HepG2 (cell line): ENCODE measurements at regions not wholly inside any gene's neighbourhood (a gene's known extent, or its start where the extent isn't known, plus 50 kb on each side); places are given as distances from the start of the nearest gene placed in this dataset.

Source experiments
- ATAC-seq: fragments of 200-7000 bp; cut with Tn5 transposase; 3 replicates; pipeline ENCODE4 v1.9.1; 2020; ENCODE audit warnings: mild to moderate bottlenecking, moderate library complexity
- BruUV-seq: library from RNA; stranded (reverse); fragments of 400-500 nt; replicated peaks from 2 replicates; lab custom pipeline; 2021; lab: Mats Ljungman, UMichigan
- CTCF ChIA-PET: fragments of 300-600 bp; formaldehyde crosslinking; extraction: SDS; loops from one replicate; lab custom pipeline; 2021; ENCODE audit warnings: low total read pairs, inconsistent platforms, low intra/inter-chr PET ratio; lab: Yijun Ruan, JAX
- POLR2A ChIA-PET: fragments of 350-600 bp; sonication (Branson Sonifier 250); formaldehyde crosslinking; loops from one replicate; lab custom pipeline; 2020; ENCODE audit warnings: antibody characterized with exemption, inconsistent platforms; lab: Yijun Ruan, JAX
- DNase-seq: peaks from one replicate; pipeline ENCODE4 v3.0.0-alpha.2; 2015; ENCODE audit warnings: low spot score
- FAIRE-seq: peaks from 3 replicates; lab custom pipeline; 2011; peaks lifted over from hg19 to GRCh38; lab: Jason Lieb, UNC
- H2AFZ ChIP-seq: one replicate; pipeline ENCODE4 v1.6.1; 2011; ENCODE audit warnings: low read length, inconsistent platforms
- H3K27ac ChIP-seq: fragments of 300-600 bp; 3 replicates; pipeline ENCODE4 v1.8.0; 2011; ENCODE audit warnings: mixed run types, mild to moderate bottlenecking, mixed read lengths, low read length, inconsistent platforms; ENCODE audit not compliant: insufficient read depth; ENCODE audit errors: extremely low read length
- H3K27me3 ChIP-seq, 2 experiments: fragments of 200-600 bp in 1 of 2; 2 replicates in 1 of 2; 3 replicates in 1 of 2; pipeline versions ENCODE4 v1.6.0 to v1.8.0; 2011; ENCODE audit warnings: low read length in 2 of 2, mild to moderate bottlenecking in 2 of 2, moderate library complexity in 2 of 2, inconsistent platforms in 1 of 2; ENCODE audit not compliant: insufficient read depth in 2 of 2, control insufficient read depth in 1 of 2
- H3K36me3 ChIP-seq, 2 experiments: fragments of 200-600 bp in 1 of 2; replicated peaks in 1 of 2; 2 replicates in 1 of 2; 3 replicates in 1 of 2; pipeline versions ENCODE4 v1.5.1 to v1.8.0; 2011; ENCODE audit warnings: low read length in 2 of 2, inconsistent platforms in 1 of 2; ENCODE audit not compliant: insufficient read depth in 2 of 2, control insufficient read depth in 1 of 2
- H3K4me1 ChIP-seq: 2 replicates; pipeline ENCODE4 v1.5.1; 2012; ENCODE audit warnings: low read length, inconsistent platforms; ENCODE audit not compliant: insufficient read depth
- H3K4me2 ChIP-seq: 2 replicates; pipeline ENCODE4 v1.6.0; 2011; ENCODE audit warnings: low read depth, low read length, inconsistent platforms
- H3K4me3 ChIP-seq, 3 experiments: fragments of 200-600 bp in 1 of 3; sonication (generic), shearing (Covaris generic) in 1 of 3; replicated peaks in 1 of 3; 2 replicates each; pipeline ENCODE4 v1.5.1; 2011 to 2016; ENCODE audit warnings: low read length in 3 of 3, inconsistent platforms in 2 of 3, low read depth in 2 of 3, mild to moderate bottlenecking in 2 of 3, control low read depth in 1 of 3, mixed read lengths in 1 of 3; ENCODE audit not compliant: insufficient read depth in 1 of 3
- H3K79me2 ChIP-seq: one replicate; pipeline ENCODE4 v1.6.1; 2011; ENCODE audit warnings: low read length, inconsistent platforms; ENCODE audit not compliant: insufficient read depth
- H3K9ac ChIP-seq: 2 replicates; pipeline ENCODE4 v1.6.0; 2011; ENCODE audit warnings: mild to moderate bottlenecking, low read depth, low read length, inconsistent platforms; ENCODE audit not compliant: insufficient read depth
- H3K9me3 ChIP-seq: 2 replicates; pipeline ENCODE4 v1.5.1; 2012; ENCODE audit warnings: mild to moderate bottlenecking, low read length
- H4K20me1 ChIP-seq: 2 replicates; pipeline ENCODE4 v1.6.0; 2011; ENCODE audit warnings: inconsistent platforms, mild to moderate bottlenecking, low read length, moderate library complexity; ENCODE audit not compliant: insufficient read depth
- ARID2 ChIP-seq: sonication (generic); formaldehyde crosslinking; IDR thresholded peaks from 2 replicates; pipeline ENCODE4 v1.8.1; 2022; ENCODE audit warnings: mild to moderate bottlenecking, missing genetic modification reagents, borderline replicate concordance
- GATA4 ChIP-seq: sonication (generic); IDR thresholded peaks from 2 replicates; pipeline ENCODE4 v1.6.1; 2016; ENCODE audit warnings: antibody characterized with exemption, low read depth, borderline replicate concordance
- JARID2 ChIP-seq: sonication (generic); formaldehyde crosslinking; IDR thresholded peaks from 2 replicates; pipeline ENCODE4 v1.8.1; 2023; ENCODE audit warnings: missing genetic modification reagents, inconsistent platforms; ENCODE audit not compliant: insufficient replicate concordance
- MAFK ChIP-seq, 2 experiments: IDR thresholded peaks in 1 of 2; conservative IDR thresholded peaks in 1 of 2; 2 replicates each; pipeline ENCODE4 v1.6.1; 2011; ENCODE audit warnings: improper control_type of control experiment in 2 of 2, low read length in 2 of 2
- NFYC ChIP-seq: IDR thresholded peaks from 2 replicates; pipeline ENCODE4 v1.6.1; 2016; ENCODE audit warnings: missing genetic modification reagents, missing compliant biosample characterization
- ZNF234 ChIP-seq: sonication (generic); formaldehyde crosslinking; conservative IDR thresholded peaks from 2 replicates; pipeline ENCODE4 v1.5.1; 2020; ENCODE audit warnings: mild to moderate bottlenecking, missing genetic modification reagents
- WGBS: methylation state at CpG from one replicate; pipeline ENCODE4 v1.1.6; 2017; ENCODE audit warnings: low lambda C conversion rate; 5-methylcytosine and 5-hydroxymethylcytosine counted together
- in situ Hi-C: cut with HindIII; loops from 2 replicates; pipeline ENCODE4 v1.10.0; 2017; ENCODE audit warnings: low pct_unique_long_range_greater_than_20kb; ENCODE audit not compliant: extremely low pct_ligation_motif_present
- intact Hi-C: fragments of 100-400 bp; cut with micrococcal nuclease; formaldehyde crosslinking; loops from one replicate; pipeline ENCODE4 v1.10.0; 2022; ENCODE audit not compliant: unreplicated experiment
- TF ChIP-seq, protein P1 (sequence below): sonication (generic); formaldehyde crosslinking; IDR thresholded peaks from 2 replicates; pipeline ENCODE4 v1.4.0; 2020; ENCODE audit warnings: missing genetic modification reagents, low read depth, mild to moderate bottlenecking, borderline replicate concordance
- TF ChIP-seq, protein P2 (sequence below): sonication (generic); formaldehyde crosslinking; IDR thresholded peaks from 2 replicates; pipeline ENCODE4 v1.5.0; 2020; ENCODE audit warnings: mild to moderate bottlenecking, missing genetic modification reagents
- TF ChIP-seq, protein P3 (sequence below): sonication (generic); formaldehyde crosslinking; IDR thresholded peaks from 2 replicates; pipeline ENCODE4 v1.4.0; 2020; ENCODE audit warnings: mild to moderate bottlenecking, missing genetic modification reagents
- TF ChIP-seq, protein P4 (sequence below): sonication (generic); formaldehyde crosslinking; IDR thresholded peaks from 2 replicates; pipeline ENCODE4 v1.5.0; 2020; ENCODE audit warnings: mild to moderate bottlenecking, missing genetic modification reagents, borderline replicate concordance

DNA sequence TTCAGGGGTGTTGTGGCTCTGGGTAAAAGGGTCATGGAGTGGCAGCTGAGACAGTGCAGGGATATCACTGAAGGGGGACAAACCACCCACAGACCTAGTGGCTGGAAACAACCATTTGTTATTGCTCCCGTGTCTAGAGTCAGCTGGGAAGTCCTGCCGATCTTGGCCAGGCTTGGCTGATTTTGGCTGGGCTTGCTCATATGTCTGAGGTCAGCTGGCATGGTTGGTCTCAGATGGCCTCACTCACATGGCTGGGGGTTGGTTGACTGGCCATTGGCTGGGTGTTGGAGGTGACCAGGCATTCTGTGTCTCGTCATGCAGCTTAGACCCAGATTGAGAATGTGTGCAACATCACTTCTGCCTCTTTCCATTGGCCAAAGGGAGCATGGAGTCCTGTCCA is 203.8 kb upstream of the POU3F1 start:
- H2AFZ ChIP-seq, result no peak overlapping the region
- POLR2A ChIA-PET, result no interaction called here
- no peak for ATAC-seq
- intact Hi-C loops (no loop called here), in situ Hi-C loops (no loop called here)
- no TSS peak for BruUV-seq
- no peaks in the 10 kb centered on the region for H3K79me2 ChIP-seq
- peaks cover 5 to 41% of the 10 kb centered on the region in 2 experiments; a peak in 4 of 5 replicates for H3K27me3 ChIP-seq
- FAIRE-seq, result no peak
- no peak overlapping the region for H3K9ac ChIP-seq
- no peak overlapping the region for H3K27ac ChIP-seq
- H3K9me3 ChIP-seq, result no peaks in the 10 kb centered on the region
- CTCF ChIA-PET, result no interaction called here
- peaks cover 24% of the 10 kb centered on the region for H3K4me1 ChIP-seq
- 0% methylated on average over 2 of the region's 3 CpGs for WGBS
- H3K4me3 ChIP-seq, result no peak overlapping the region
- no peaks in the 10 kb centered on the region for H3K36me3 ChIP-seq
- DNase-seq, result no peak
- no peak overlapping the region for H3K4me2 ChIP-seq
- H4K20me1 ChIP-seq, result no peaks in the 10 kb centered on the region
- TF ChIP-seq GATA4 (no peak), JARID2 (CRISPR knock-in tag) (no peak), MAFK (conservative IDR thresholded peaks at IDR 0.05 in 1 of 2, IDR thresholded peaks at IDR 0.05 in 1 of 2; ENCODE audit: low read length in 2 of 2) (no peak), ZNF234 (CRISPR knock-in tag) (no peak), ARID2 (CRISPR knock-in tag) (no peak), NFYC (CRISPR knock-in tag) (no peak)
- TF ChIP-seq, protein P1, sequence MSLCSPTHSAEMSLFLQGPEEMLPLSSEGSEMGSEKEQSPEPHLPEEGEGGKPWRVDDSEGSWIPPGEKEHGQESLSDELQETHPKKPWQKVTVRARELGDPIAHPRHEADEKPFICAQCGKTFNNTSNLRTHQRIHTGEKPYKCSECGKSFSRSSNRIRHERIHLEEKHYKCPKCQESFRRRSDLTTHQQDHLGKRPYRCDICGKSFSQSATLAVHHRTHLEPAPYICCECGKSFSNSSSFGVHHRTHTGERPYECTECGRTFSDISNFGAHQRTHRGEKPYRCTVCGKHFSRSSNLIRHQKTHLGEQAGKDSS, result no peak
- TF ChIP-seq, protein P2, sequence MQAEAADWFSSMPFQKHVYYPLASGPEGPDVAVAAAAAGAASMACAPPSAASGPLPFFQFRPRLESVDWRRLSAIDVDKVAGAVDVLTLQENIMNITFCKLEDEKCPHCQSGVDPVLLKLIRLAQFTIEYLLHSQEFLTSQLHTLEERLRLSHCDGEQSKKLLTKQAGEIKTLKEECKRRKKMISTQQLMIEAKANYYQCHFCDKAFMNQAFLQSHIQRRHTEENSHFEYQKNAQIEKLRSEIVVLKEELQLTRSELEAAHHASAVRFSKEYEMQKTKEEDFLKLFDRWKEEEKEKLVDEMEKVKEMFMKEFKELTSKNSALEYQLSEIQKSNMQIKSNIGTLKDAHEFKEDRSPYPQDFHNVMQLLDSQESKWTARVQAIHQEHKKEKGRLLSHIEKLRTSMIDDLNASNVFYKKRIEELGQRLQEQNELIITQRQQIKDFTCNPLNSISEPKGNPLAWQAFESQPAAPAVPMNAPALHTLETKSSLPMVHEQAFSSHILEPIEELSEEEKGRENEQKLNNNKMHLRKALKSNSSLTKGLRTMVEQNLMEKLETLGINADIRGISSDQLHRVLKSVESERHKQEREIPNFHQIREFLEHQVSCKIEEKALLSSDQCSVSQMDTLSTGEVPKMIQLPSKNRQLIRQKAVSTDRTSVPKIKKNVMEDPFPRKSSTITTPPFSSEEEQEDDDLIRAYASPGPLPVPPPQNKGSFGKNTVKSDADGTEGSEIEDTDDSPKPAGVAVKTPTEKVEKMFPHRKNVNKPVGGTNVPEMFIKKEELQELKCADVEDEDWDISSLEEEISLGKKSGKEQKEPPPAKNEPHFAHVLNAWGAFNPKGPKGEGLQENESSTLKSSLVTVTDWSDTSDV, result no peak
- TF ChIP-seq, protein P3, sequence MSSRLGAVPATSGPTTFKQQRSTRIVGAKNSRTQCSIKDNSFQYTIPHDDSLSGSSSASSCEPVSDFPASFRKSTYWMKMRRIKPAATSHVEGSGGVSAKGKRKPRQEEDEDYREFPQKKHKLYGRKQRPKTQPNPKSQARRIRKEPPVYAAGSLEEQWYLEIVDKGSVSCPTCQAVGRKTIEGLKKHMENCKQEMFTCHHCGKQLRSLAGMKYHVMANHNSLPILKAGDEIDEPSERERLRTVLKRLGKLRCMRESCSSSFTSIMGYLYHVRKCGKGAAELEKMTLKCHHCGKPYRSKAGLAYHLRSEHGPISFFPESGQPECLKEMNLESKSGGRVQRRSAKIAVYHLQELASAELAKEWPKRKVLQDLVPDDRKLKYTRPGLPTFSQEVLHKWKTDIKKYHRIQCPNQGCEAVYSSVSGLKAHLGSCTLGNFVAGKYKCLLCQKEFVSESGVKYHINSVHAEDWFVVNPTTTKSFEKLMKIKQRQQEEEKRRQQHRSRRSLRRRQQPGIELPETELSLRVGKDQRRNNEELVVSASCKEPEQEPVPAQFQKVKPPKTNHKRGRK (CRISPR knock-in tag), result no peak
- TF ChIP-seq, protein P4, sequence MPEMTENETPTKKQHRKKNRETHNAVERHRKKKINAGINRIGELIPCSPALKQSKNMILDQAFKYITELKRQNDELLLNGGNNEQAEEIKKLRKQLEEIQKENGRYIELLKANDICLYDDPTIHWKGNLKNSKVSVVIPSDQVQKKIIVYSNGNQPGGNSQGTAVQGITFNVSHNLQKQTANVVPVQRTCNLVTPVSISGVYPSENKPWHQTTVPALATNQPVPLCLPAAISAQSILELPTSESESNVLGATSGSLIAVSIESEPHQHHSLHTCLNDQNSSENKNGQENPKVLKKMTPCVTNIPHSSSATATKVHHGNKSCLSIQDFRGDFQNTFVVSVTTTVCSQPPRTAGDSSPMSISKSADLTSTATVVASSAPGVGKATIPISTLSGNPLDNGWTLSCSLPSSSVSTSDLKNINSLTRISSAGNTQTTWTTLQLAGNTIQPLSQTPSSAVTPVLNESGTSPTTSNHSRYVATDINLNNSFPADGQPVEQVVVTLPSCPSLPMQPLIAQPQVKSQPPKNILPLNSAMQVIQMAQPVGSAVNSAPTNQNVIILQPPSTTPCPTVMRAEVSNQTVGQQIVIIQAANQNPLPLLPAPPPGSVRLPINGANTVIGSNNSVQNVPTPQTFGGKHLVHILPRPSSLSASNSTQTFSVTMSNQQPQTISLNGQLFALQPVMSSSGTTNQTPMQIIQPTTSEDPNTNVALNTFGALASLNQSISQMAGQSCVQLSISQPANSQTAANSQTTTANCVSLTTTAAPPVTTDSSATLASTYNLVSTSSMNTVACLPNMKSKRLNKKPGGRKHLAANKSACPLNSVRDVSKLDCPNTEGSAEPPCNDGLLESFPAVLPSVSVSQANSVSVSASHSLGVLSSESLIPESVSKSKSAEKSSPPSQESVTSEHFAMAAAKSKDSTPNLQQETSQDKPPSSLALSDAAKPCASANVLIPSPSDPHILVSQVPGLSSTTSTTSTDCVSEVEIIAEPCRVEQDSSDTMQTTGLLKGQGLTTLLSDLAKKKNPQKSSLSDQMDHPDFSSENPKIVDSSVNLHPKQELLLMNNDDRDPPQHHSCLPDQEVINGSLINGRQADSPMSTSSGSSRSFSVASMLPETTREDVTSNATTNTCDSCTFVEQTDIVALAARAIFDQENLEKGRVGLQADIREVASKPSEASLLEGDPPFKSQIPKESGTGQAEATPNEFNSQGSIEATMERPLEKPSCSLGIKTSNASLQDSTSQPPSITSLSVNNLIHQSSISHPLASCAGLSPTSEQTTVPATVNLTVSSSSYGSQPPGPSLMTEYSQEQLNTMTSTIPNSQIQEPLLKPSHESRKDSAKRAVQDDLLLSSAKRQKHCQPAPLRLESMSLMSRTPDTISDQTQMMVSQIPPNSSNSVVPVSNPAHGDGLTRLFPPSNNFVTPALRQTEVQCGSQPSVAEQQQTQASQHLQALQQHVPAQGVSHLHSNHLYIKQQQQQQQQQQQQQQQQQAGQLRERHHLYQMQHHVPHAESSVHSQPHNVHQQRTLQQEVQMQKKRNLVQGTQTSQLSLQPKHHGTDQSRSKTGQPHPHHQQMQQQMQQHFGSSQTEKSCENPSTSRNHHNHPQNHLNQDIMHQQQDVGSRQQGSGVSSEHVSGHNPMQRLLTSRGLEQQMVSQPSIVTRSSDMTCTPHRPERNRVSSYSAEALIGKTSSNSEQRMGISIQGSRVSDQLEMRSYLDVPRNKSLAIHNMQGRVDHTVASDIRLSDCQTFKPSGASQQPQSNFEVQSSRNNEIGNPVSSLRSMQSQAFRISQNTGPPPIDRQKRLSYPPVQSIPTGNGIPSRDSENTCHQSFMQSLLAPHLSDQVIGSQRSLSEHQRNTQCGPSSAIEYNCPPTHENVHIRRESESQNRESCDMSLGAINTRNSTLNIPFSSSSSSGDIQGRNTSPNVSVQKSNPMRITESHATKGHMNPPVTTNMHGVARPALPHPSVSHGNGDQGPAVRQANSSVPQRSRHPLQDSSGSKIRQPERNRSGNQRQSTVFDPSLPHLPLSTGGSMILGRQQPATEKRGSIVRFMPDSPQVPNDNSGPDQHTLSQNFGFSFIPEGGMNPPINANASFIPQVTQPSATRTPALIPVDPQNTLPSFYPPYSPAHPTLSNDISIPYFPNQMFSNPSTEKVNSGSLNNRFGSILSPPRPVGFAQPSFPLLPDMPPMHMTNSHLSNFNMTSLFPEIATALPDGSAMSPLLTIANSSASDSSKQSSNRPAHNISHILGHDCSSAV, result no peak
